K562 (cell line): ENCODE measurements at regions not wholly inside any gene's neighbourhood (a gene's known extent, or its start where the extent isn't known, plus 50 kb on each side); places are given as distances from the start of the nearest gene placed in this dataset.

Source experiments
- ATAC-seq: fragments of 200-7000 bp; cut with Tn5 transposase; 3 replicates; pipeline ENCODE4 v1.9.1; 2020; ENCODE audit warnings: moderate library complexity
- BruUV-seq: library from RNA; stranded (reverse); fragments of 400-500 nt; replicated peaks from 2 replicates; lab custom pipeline; 2021; lab: Mats Ljungman, UMichigan
- CTCF ChIA-PET: fragments of 300-600 bp; formaldehyde crosslinking; extraction: SDS; loops from one replicate; lab custom pipeline; 2021; ENCODE audit warnings: low intra/inter-chr PET ratio; lab: Yijun Ruan, JAX
- POLR2A ChIA-PET: fragments of 300-600, 350-650 bp; sonication (Branson Sonifier 250); formaldehyde crosslinking; extraction: SDS; loops from one replicate; lab custom pipeline; 2021; ENCODE audit warnings: antibody characterized with exemption, inconsistent platforms; lab: Yijun Ruan, JAX
- DNase-seq, 4 experiments: peaks; one replicate each; pipeline versions ENCODE4 v3.0.0 to v3.0.0-alpha.2; 2011 to 2018; ENCODE audit warnings: low spot score in 3 of 4, mixed read lengths in 3 of 4; ENCODE audit errors: extremely low read depth in 1 of 4
- FAIRE-seq: peaks from 2 replicates; lab custom pipeline; 2011; peaks lifted over from hg19 to GRCh38; lab: Jason Lieb, UNC
- H2AFZ ChIP-seq: 2 replicates; pipeline ENCODE4 v1.6.0; 2011; ENCODE audit warnings: low read depth, low read length, control low read depth, inconsistent platforms
- H3K27ac ChIP-seq: fragments of 200-600 bp; 3 replicates; pipeline ENCODE4 v1.8.0; 2011; ENCODE audit warnings: low read depth, mild to moderate bottlenecking, control low read depth, inconsistent platforms, low read length, moderate library complexity, mixed read lengths; ENCODE audit errors: extremely low read depth
- H3K27me3 ChIP-seq, 2 experiments: fragments of 300-600 bp in 1 of 2; 2 replicates in 1 of 2; 3 replicates in 1 of 2; pipeline versions ENCODE4 v1.6.0 to v1.8.0; 2011; ENCODE audit warnings: inconsistent platforms in 2 of 2, low read length in 2 of 2, mild to moderate bottlenecking in 1 of 2, mixed read lengths in 1 of 2, moderate library complexity in 1 of 2; ENCODE audit not compliant: control insufficient read depth in 2 of 2, insufficient read depth in 2 of 2
- H3K36me3 ChIP-seq: fragments of 300-600 bp; 3 replicates; pipeline ENCODE4 v1.8.0; 2011; ENCODE audit warnings: mild to moderate bottlenecking, low read length, inconsistent platforms; ENCODE audit not compliant: control insufficient read depth, insufficient read depth
- H3K4me1 ChIP-seq, 2 experiments: fragments of 200-600 bp in 1 of 2; replicated peaks in 1 of 2; 2 replicates in 1 of 2; 3 replicates in 1 of 2; pipeline versions ENCODE4 v1.5.1 to v1.8.0; 2011; ENCODE audit warnings: inconsistent platforms in 2 of 2, low read length in 2 of 2, mild to moderate bottlenecking in 1 of 2, mixed read lengths in 1 of 2, moderate library complexity in 1 of 2; ENCODE audit not compliant: control insufficient read depth in 2 of 2, insufficient read depth in 2 of 2
- H3K4me2 ChIP-seq: 2 replicates; pipeline ENCODE4 v1.6.1; 2011; ENCODE audit warnings: low read length, control low read depth, inconsistent platforms, mixed read lengths; ENCODE audit not compliant: insufficient read depth
- H3K4me3 ChIP-seq: fragments of 200-600 bp; sonication (generic), shearing (Covaris generic); 2 replicates; pipeline ENCODE4 v1.5.1; 2016; ENCODE audit warnings: control low read depth, inconsistent platforms
- H3K79me2 ChIP-seq: fragments of 200-600 bp; 3 replicates; pipeline ENCODE4 v1.8.0; 2011; ENCODE audit warnings: low read length, inconsistent platforms; ENCODE audit not compliant: control insufficient read depth, insufficient read depth
- H3K9ac ChIP-seq, 2 experiments: 2 replicates each; pipeline versions ENCODE4 v1.6.0 to v1.6.1; 2011; ENCODE audit warnings: low read depth in 2 of 2, low read length in 2 of 2, control low read depth in 1 of 2, inconsistent platforms in 1 of 2, mild to moderate bottlenecking in 1 of 2, mixed read lengths in 1 of 2; ENCODE audit not compliant: insufficient read depth in 1 of 2
- H3K9me1 ChIP-seq: one replicate; pipeline ENCODE4 v1.6.0; 2011; ENCODE audit warnings: inconsistent platforms, mild to moderate bottlenecking, low read length, moderate library complexity; ENCODE audit not compliant: control insufficient read depth, insufficient read depth
- H3K9me3 ChIP-seq: replicated peaks from 2 replicates; pipeline ENCODE4 v1.5.1; 2011; ENCODE audit warnings: low read depth, low read length, inconsistent platforms; ENCODE audit not compliant: control insufficient read depth, insufficient read depth
- H4K20me1 ChIP-seq: replicated peaks from 2 replicates; pipeline ENCODE4 v1.6.1; 2011; ENCODE audit warnings: low read length, inconsistent platforms, mixed read lengths; ENCODE audit not compliant: control insufficient read depth, insufficient read depth
- BCLAF1 ChIP-seq, 2 experiments: fragments of 450-650 bp in 1 of 2; IDR thresholded peaks; 2 replicates each; pipeline ENCODE4 v1.6.1; 2011 to 2017; ENCODE audit warnings: low read depth in 2 of 2, antibody characterized with exemption in 1 of 2, borderline replicate concordance in 1 of 2, low read length in 1 of 2, mild to moderate bottlenecking in 1 of 2, mixed read lengths in 1 of 2; ENCODE audit not compliant: control insufficient read depth in 1 of 2
- CREB1 ChIP-seq, 2 experiments: sonication (generic) in 1 of 2; formaldehyde crosslinking in 1 of 2; IDR thresholded peaks; 2 replicates each; pipeline versions ENCODE4 v1.6.1 to v1.8.0; 2012 to 2022; ENCODE audit warnings: inconsistent platforms in 1 of 2, mild to moderate bottlenecking in 1 of 2, missing genetic modification reagents in 1 of 2, moderate library complexity in 1 of 2
- DMBX1 ChIP-seq: fragments of 250-450 bp; sonication (Bioruptor Pico); IDR thresholded peaks from 2 replicates; pipeline ENCODE4 v1.8.0; 2022; ENCODE audit warnings: inconsistent platforms, mild to moderate bottlenecking, moderate library complexity, borderline replicate concordance
- FOXM1 ChIP-seq, 2 experiments: fragments of 450-650 bp in 1 of 2; sonication (generic) in 1 of 2; formaldehyde crosslinking in 1 of 2; IDR thresholded peaks; 2 replicates each; pipeline versions ENCODE4 v1.6.1 to v1.9.0; 2017 to 2022; ENCODE audit warnings: low read depth in 2 of 2, mild to moderate bottlenecking in 2 of 2, missing genetic modification reagents in 1 of 2, moderate library complexity in 1 of 2
- TAF9B ChIP-seq: fragments of 450-650 bp; IDR thresholded peaks from 2 replicates; pipeline ENCODE4 v1.6.1; 2018; ENCODE audit warnings: mild to moderate bottlenecking; ENCODE audit not compliant: partially characterized antibody
- TARDBP ChIP-seq: fragments of 450-650 bp; IDR thresholded peaks from 2 replicates; pipeline ENCODE4 v1.6.1; 2016
- TCFL5 ChIP-seq: fragments of 250-450 bp; sonication (Bioruptor Pico); conservative IDR thresholded peaks from 2 replicates; pipeline ENCODE4 v1.6.1; 2021; ENCODE audit warnings: mild to moderate bottlenecking, moderate library complexity, matching md5 sums
- TEAD1 ChIP-seq, 2 experiments: fragments of 450-650 bp in 1 of 2; sonication (generic) in 1 of 2; formaldehyde crosslinking; IDR thresholded peaks; 2 replicates each; pipeline versions ENCODE4 v1.4.0 to v1.8.0; 2020 to 2022; ENCODE audit warnings: mild to moderate bottlenecking in 2 of 2, missing genetic modification reagents in 1 of 2
- UBTF ChIP-seq, 2 experiments: IDR thresholded peaks; 2 replicates each; pipeline ENCODE4 v1.6.1; 2012; ENCODE audit warnings: improper control_type of control experiment in 2 of 2, low read depth in 2 of 2, low read length in 2 of 2, borderline replicate concordance in 1 of 2
- YBX1 ChIP-seq: fragments of 450-650 bp; IDR thresholded peaks from 2 replicates; pipeline ENCODE4 v1.7.1; 2016; ENCODE audit warnings: mild to moderate bottlenecking
- ZNF143 ChIP-seq: sonication (generic); formaldehyde crosslinking; IDR thresholded peaks from 2 replicates; pipeline ENCODE4 v1.9.0; 2022; ENCODE audit warnings: mild to moderate bottlenecking, missing genetic modification reagents
- ZZZ3 ChIP-seq: fragments of 450-650 bp; IDR thresholded peaks from 2 replicates; pipeline ENCODE4 v1.6.1; 2016; ENCODE audit warnings: antibody characterized with exemption, mild to moderate bottlenecking, moderate library complexity
- WGBS: fragments of 100-300 bp; shearing (Covaris generic); methylation state at CpG from one replicate; pipeline ENCODE4 v1.1.6; 2016; ENCODE audit warnings: low coverage, mixed read lengths; ENCODE audit not compliant: insufficient coverage; ENCODE audit errors: missing lambda C conversion rate; 5-methylcytosine and 5-hydroxymethylcytosine counted together
- in situ Hi-C: fragments of 300-500 bp; cut with MboI; formaldehyde crosslinking; loops from 4 replicates; pipeline ENCODE4 v1.15.0; 2018; ENCODE audit warnings: inconsistent platforms, mixed read lengths
- intact Hi-C: fragments of 100-400 bp; cut with micrococcal nuclease; formaldehyde crosslinking; loops from 2 replicates; pipeline ENCODE4 v1.14.2; 2022

GRCh38 chr22:48227341-48228018 is 1465.0 kb downstream of the TBC1D22A start:
- in situ Hi-C loops = no loop called here
- DNase-seq = no peak
- no peak for FAIRE-seq
- no peaks in the 10 kb centered on the region for H3K4me1 ChIP-seq
- no peak overlapping the region for H3K9ac ChIP-seq
- no TSS peak for BruUV-seq
- H3K9me1 ChIP-seq = no peaks in the 10 kb centered on the region
- WGBS = 0% methylated on average over 3 of the region's 4 CpGs
- no peaks in the 10 kb centered on the region for H3K79me2 ChIP-seq
- no peak overlapping the region for H3K4me3 ChIP-seq
- CTCF ChIA-PET = no interaction called here
- H4K20me1 ChIP-seq = no peaks in the 10 kb centered on the region
- TF ChIP-seq TAF9B (no peak), TEAD1 (CRISPR knock-in tag; IDR thresholded peaks at IDR 0.05) (no peak), DMBX1 (CRISPR knock-in tag) (no peak), UBTF (IDR thresholded peaks at IDR 0.05; ENCODE audit: borderline replicate concordance in 1 of 2, low read depth in 2 of 2, low read length in 2 of 2) (no peak), TCFL5 (no peak), ZZZ3 (no peak), FOXM1 (IDR thresholded peaks at IDR 0.05; ENCODE audit: low read depth) (no peak), FOXM1 (CRISPR knock-in tag; IDR thresholded peaks at IDR 0.05; ENCODE audit: low read depth) (no peak), TARDBP (no peak), CREB1 (IDR thresholded peaks at IDR 0.05) (no peak), CREB1 (CRISPR knock-in tag; IDR thresholded peaks at IDR 0.05) (no peak), BCLAF1 (IDR thresholded peaks at IDR 0.05; ENCODE audit: borderline replicate concordance in 1 of 2, control insufficient read depth in 1 of 2, low read depth in 2 of 2, low read length in 1 of 2) (no peak), YBX1 (no peak), ZNF143 (CRISPR knock-in tag) (no peak)
- TF ChIP-seq, all 486 proteins: peak for 0
- H3K9me3 ChIP-seq = no peaks in the 10 kb centered on the region
- intact Hi-C loops = no loop called here
- no peak overlapping the region for H2AFZ ChIP-seq
- no peak overlapping the region for H3K27ac ChIP-seq
- POLR2A ChIA-PET = no interaction called here
- no peak for ATAC-seq
- no peak overlapping the region for H3K4me2 ChIP-seq
- no peaks in the 10 kb centered on the region for H3K27me3 ChIP-seq
- H3K36me3 ChIP-seq = no peaks in the 10 kb centered on the region
